ENCODE measurements at regions not wholly inside any gene's neighbourhood (a gene's known extent, or its start where the extent isn't known, plus 50 kb on each side); places are given as distances from the start of the nearest gene placed in this dataset.

DNA sequence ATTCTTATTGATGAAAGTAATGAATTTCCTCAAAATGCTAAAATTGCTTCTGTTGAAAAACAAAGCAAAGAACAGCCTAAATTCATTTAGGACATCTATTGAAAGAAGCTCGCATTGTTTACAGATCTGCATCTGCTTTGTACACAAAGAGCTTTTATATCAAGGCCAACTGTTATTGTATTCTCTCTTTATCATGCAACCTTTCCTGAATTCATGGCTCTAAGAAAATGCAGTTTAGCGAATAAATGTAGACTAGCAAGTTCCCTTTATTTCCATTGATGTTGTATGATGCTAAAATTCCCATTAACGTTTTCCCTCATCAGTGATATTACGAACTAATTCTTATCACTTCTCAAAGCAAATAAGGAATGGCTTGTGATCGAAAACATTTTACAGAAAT is 446.3 kb downstream of the MID1IP1 start:
- Histone ChIP-seq H3K4me2 (ENCODE audit: low read length) (no peak overlapping the region), H3K9ac (ENCODE audit: low read length) (no peak overlapping the region), H3K9me2 (ENCODE audit: insufficient read depth, low read length) (no peaks in the 10 kb centered on the region), H3K79me2 (replicated peaks; ENCODE audit: insufficient read depth, low read length) (no peaks in the 10 kb centered on the region), H2AFZ (ENCODE audit: low read depth, low read length) (no peak overlapping the region), H3K27ac (ENCODE audit: low read length) (no peak overlapping the region), H3F3A (ENCODE audit: insufficient read depth, low read length, poor library complexity, severe bottlenecking) (no peaks in the 10 kb centered on the region), H4K20me1 (ENCODE audit: insufficient read depth) (no peaks in the 10 kb centered on the region), H3K27me3 (ENCODE audit: insufficient read depth, low read depth, low read length) (no peaks in the 10 kb centered on the region), H3K4me3 (ENCODE audit: low read length) (no peak overlapping the region), H3K9me3 (ENCODE audit: low read length) (no peaks in the 10 kb centered on the region), H3K36me3 (ENCODE audit: insufficient read depth, low read length) (no peaks in the 10 kb centered on the region)
- TF ChIP-seq, protein P1, sequence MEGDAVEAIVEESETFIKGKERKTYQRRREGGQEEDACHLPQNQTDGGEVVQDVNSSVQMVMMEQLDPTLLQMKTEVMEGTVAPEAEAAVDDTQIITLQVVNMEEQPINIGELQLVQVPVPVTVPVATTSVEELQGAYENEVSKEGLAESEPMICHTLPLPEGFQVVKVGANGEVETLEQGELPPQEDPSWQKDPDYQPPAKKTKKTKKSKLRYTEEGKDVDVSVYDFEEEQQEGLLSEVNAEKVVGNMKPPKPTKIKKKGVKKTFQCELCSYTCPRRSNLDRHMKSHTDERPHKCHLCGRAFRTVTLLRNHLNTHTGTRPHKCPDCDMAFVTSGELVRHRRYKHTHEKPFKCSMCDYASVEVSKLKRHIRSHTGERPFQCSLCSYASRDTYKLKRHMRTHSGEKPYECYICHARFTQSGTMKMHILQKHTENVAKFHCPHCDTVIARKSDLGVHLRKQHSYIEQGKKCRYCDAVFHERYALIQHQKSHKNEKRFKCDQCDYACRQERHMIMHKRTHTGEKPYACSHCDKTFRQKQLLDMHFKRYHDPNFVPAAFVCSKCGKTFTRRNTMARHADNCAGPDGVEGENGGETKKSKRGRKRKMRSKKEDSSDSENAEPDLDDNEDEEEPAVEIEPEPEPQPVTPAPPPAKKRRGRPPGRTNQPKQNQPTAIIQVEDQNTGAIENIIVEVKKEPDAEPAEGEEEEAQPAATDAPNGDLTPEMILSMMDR (IDR thresholded peaks at IDR 0.05; ENCODE audit: poor library complexity, severe bottlenecking), result no peak
- TF ChIP-seq TAF1 (IDR thresholded peaks at IDR 0.05; ENCODE audit: low read depth), result no peak
- TF ChIP-seq, protein P2, sequence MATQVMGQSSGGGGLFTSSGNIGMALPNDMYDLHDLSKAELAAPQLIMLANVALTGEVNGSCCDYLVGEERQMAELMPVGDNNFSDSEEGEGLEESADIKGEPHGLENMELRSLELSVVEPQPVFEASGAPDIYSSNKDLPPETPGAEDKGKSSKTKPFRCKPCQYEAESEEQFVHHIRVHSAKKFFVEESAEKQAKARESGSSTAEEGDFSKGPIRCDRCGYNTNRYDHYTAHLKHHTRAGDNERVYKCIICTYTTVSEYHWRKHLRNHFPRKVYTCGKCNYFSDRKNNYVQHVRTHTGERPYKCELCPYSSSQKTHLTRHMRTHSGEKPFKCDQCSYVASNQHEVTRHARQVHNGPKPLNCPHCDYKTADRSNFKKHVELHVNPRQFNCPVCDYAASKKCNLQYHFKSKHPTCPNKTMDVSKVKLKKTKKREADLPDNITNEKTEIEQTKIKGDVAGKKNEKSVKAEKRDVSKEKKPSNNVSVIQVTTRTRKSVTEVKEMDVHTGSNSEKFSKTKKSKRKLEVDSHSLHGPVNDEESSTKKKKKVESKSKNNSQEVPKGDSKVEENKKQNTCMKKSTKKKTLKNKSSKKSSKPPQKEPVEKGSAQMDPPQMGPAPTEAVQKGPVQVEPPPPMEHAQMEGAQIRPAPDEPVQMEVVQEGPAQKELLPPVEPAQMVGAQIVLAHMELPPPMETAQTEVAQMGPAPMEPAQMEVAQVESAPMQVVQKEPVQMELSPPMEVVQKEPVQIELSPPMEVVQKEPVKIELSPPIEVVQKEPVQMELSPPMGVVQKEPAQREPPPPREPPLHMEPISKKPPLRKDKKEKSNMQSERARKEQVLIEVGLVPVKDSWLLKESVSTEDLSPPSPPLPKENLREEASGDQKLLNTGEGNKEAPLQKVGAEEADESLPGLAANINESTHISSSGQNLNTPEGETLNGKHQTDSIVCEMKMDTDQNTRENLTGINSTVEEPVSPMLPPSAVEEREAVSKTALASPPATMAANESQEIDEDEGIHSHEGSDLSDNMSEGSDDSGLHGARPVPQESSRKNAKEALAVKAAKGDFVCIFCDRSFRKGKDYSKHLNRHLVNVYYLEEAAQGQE (IDR thresholded peaks at IDR 0.05; ENCODE audit: borderline replicate concordance), result no peak

DNA sequence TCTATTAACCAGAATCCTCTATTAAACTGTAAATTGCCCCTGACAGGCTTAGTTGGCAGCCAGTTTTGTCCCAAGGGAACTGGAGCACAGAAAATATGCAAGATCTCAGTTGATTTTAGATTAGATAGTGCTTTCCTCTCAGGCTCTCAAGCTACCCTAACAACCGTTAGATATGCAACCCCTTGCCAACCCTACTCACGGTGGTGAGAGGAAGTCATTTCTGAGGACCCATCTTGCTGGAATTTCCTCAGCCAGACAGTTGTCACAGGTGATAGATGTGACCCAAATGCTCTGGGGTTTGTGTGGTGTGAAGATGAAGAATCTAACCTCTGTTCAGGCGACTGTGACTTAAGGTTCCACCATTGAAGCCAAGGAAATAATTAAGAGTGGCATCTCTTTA is 447.1 kb downstream of the MID1IP1 start:
- H3K27ac ChIP-seq (ENCODE audit: low read length), result no peak overlapping the region

DNA sequence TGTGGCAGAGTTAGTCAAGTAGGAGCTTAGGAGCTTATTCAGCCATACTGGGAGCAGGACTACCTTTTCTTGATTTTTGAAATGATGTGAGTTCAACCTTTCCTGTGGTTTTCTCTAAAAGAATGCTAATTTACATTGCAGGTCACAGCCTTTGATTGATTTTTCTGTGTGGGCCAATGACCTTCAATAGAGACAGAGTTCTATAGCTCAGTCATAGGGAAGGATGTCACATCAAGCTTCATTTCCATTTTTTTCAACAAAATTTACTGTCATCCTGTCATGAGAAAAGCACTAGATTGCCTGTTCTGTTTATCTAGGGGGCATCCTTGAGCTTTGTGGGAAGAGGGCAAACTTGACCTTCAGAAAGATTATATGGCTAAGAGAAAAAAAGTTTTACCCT is 448.7 kb downstream of the MID1IP1 start:
- Histone ChIP-seq H3K36me3 (ENCODE audit: insufficient read depth, low read length) (no peaks in the 10 kb centered on the region), H3K27me3 (ENCODE audit: insufficient read depth, low read depth, low read length) (no peaks in the 10 kb centered on the region), H3K9ac (ENCODE audit: low read length) (no peak overlapping the region), H3K79me2 (replicated peaks; ENCODE audit: insufficient read depth, low read length) (no peaks in the 10 kb centered on the region), H3K9me3 (ENCODE audit: low read length) (no peaks in the 10 kb centered on the region), H3K4me3 (ENCODE audit: low read length) (no peak overlapping the region), H3K4me2 (ENCODE audit: low read length) (no peak overlapping the region), H4K20me1 (ENCODE audit: insufficient read depth) (no peaks in the 10 kb centered on the region), H3F3A (ENCODE audit: insufficient read depth, low read length, poor library complexity, severe bottlenecking) (no peaks in the 10 kb centered on the region), H3K27ac (ENCODE audit: low read length) (no peak overlapping the region), H2AFZ (ENCODE audit: low read depth, low read length) (no peak overlapping the region), H3K9me2 (ENCODE audit: insufficient read depth, low read length) (no peaks in the 10 kb centered on the region)
- no peak for TF ChIP-seq MXI1 (conservative IDR thresholded peaks at IDR 0.05; ENCODE audit: poor library complexity, severe bottlenecking)
- TF ChIP-seq, protein P2 (IDR thresholded peaks at IDR 0.05; ENCODE audit: borderline replicate concordance), result no peak
- TF ChIP-seq, protein P1 (IDR thresholded peaks at IDR 0.05; ENCODE audit: poor library complexity, severe bottlenecking), result no peak
- TF ChIP-seq EZH2 (IDR thresholded peaks at IDR 0.05; ENCODE audit: borderline replicate concordance, insufficient read depth, low read length, poor library complexity, severe bottlenecking), result no peak

More for the DNA sequence above, 447.1 kb downstream of the MID1IP1 start:
- TF ChIP-seq TAF1 (IDR thresholded peaks at IDR 0.05; ENCODE audit: low read depth) (no peak), SMC3 (conservative IDR thresholded peaks at IDR 0.05; ENCODE audit: poor library complexity) (no peak)
- no peaks in the 10 kb centered on the region for H3K9me2 ChIP-seq (ENCODE audit: insufficient read depth, low read length)
- no peaks in the 10 kb centered on the region for H3F3A ChIP-seq (ENCODE audit: insufficient read depth, low read length, poor library complexity, severe bottlenecking)
- no peak overlapping the region for H3K4me2 ChIP-seq (ENCODE audit: low read length)
- no peaks in the 10 kb centered on the region for H3K9me3 ChIP-seq (ENCODE audit: low read length)
- no peak overlapping the region for H3K4me3 ChIP-seq (ENCODE audit: low read length)
- no peaks in the 10 kb centered on the region for H4K20me1 ChIP-seq (ENCODE audit: insufficient read depth)
- no peaks in the 10 kb centered on the region for H3K79me2 ChIP-seq (replicated peaks; ENCODE audit: insufficient read depth, low read length)
- H2AFZ ChIP-seq (ENCODE audit: low read depth, low read length), result no peak overlapping the region
- no peaks in the 10 kb centered on the region for H3K27me3 ChIP-seq (ENCODE audit: insufficient read depth, low read depth, low read length)
- no peaks in the 10 kb centered on the region for H3K36me3 ChIP-seq (ENCODE audit: insufficient read depth, low read length)
- H3K9ac ChIP-seq (ENCODE audit: low read length), result no peak overlapping the region
